H1 (cell line): ENCODE measurements at regions not wholly inside any gene's neighbourhood (a gene's known extent, or its start where the extent isn't known, plus 50 kb on each side); places are given as distances from the start of the nearest gene placed in this dataset.

Source experiments
- CTCF ChIP-seq, 3 experiments: IDR thresholded peaks; 1 replicate in 2 of 3; 2 replicates in 1 of 3; pipeline versions ENCODE4 v1.5.1 to v1.6.1; 2011; ENCODE audit warnings: low read length in 3 of 3, mild to moderate bottlenecking in 3 of 3, inconsistent platforms in 2 of 3, low read depth in 1 of 3, moderate library complexity in 1 of 3; ENCODE audit not compliant: insufficient read depth in 1 of 3; ENCODE audit errors: control extremely low read depth in 1 of 3
- EP300 ChIP-seq, 2 experiments: IDR thresholded peaks; 1 replicate in 1 of 2; 2 replicates in 1 of 2; pipeline ENCODE4 v1.6.1; 2011 to 2012; ENCODE audit warnings: low read depth in 2 of 2, low read length in 2 of 2, mild to moderate bottlenecking in 2 of 2, borderline replicate concordance in 1 of 2, inconsistent platforms in 1 of 2, moderate library complexity in 1 of 2
- HDAC2 ChIP-seq, 2 experiments: fragments of 300-600 bp in 1 of 2; sonication (generic) in 1 of 2; IDR thresholded peaks; 2 replicates each; pipeline ENCODE4 v1.6.1; 2011 to 2012; ENCODE audit warnings: low read depth in 2 of 2, low read length in 2 of 2, mild to moderate bottlenecking in 2 of 2, moderate library complexity in 2 of 2, borderline replicate concordance in 1 of 2, inconsistent platforms in 1 of 2
- POLR2A ChIP-seq, 2 experiments: IDR thresholded peaks; 1 replicate in 1 of 2; 2 replicates in 1 of 2; pipeline ENCODE4 v1.6.1; 2011; ENCODE audit warnings: low read depth in 2 of 2, low read length in 2 of 2, mild to moderate bottlenecking in 2 of 2; ENCODE audit errors: control extremely low read depth in 1 of 2
- POLR2AphosphoS5 ChIP-seq: IDR thresholded peaks from 2 replicates; pipeline ENCODE4 v1.6.1; 2011; ENCODE audit warnings: low read depth, low read length
- TAF1 ChIP-seq: IDR thresholded peaks from 2 replicates; pipeline ENCODE4 v1.6.1; 2011; ENCODE audit warnings: mild to moderate bottlenecking, low read depth, low read length
- USF2 ChIP-seq: IDR thresholded peaks from 2 replicates; pipeline ENCODE4 v1.6.1; 2011; ENCODE audit warnings: low read length, improper control_type of control experiment
- YY1 ChIP-seq: IDR thresholded peaks from 2 replicates; pipeline ENCODE4 v1.6.1; 2011; ENCODE audit warnings: low read depth, mild to moderate bottlenecking, low read length

- TF ChIP-seq TAF1: no peak
- TF ChIP-seq YY1: no peak
- no peak for TF ChIP-seq POLR2A (IDR thresholded peaks at IDR 0.05; ENCODE audit: control extremely low read depth in 1 of 2, low read depth in 2 of 2, low read length in 2 of 2)
- TF ChIP-seq CTCF (IDR thresholded peaks at IDR 0.05; ENCODE audit: control extremely low read depth in 1 of 3, insufficient read depth in 1 of 3, low read depth in 1 of 3, low read length in 3 of 3): no peak
- no peak for TF ChIP-seq EP300 (IDR thresholded peaks at IDR 0.05; ENCODE audit: borderline replicate concordance in 1 of 2, low read depth in 2 of 2, low read length in 2 of 2)
- TF ChIP-seq POLR2AphosphoS5: no peak
- TF ChIP-seq USF2: no peak
- no peak for TF ChIP-seq HDAC2 (IDR thresholded peaks at IDR 0.05; ENCODE audit: borderline replicate concordance in 1 of 2, low read depth in 2 of 2, low read length in 2 of 2)
Observed at GRCh38 chr6:18327626-18328025, 59.5 kb upstream of the RNF144B start.
